Dermis microvascular lymphatic vessel endothelial cell (primary cell): ENCODE measurements at regions not wholly inside any gene's neighbourhood (a gene's known extent, or its start where the extent isn't known, plus 50 kb on each side); places are given as distances from the start of the nearest gene placed in this dataset.
"Not testable (repeated sequence)": the region's sequence is repeated elsewhere in the genome, so short reads cannot be mapped to it uniquely, and the experiment has no call there.

Source experiments
- DNase-seq, 2 donors: peaks; one replicate each; pipeline versions ENCODE4 v3.0.0 to v3.0.0-alpha.2; 2010; ENCODE audit warnings: low read depth in 2 of 2

DNA sequence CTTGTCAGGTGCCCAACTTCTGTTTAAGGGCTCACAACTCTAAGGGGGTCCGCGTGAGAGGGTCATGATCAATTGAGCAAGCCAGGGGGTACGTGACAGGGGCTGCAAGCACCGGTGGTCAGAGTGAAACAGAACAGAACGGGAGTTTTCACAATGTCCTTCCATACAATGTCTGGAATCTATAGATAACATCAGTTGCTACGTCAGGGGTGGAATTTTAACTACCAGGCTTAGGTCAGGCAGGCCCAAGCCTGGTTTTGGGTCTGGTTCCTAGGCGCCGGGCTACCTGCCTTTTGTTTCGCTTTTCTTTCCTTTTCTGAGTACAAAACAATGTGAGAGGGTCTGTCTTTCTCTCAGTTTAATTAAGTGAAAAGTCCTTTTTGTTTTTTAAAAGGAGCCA is 666.5 kb upstream of the MBL2 start:
- DNase-seq = not testable (repeated sequence)

DNA sequence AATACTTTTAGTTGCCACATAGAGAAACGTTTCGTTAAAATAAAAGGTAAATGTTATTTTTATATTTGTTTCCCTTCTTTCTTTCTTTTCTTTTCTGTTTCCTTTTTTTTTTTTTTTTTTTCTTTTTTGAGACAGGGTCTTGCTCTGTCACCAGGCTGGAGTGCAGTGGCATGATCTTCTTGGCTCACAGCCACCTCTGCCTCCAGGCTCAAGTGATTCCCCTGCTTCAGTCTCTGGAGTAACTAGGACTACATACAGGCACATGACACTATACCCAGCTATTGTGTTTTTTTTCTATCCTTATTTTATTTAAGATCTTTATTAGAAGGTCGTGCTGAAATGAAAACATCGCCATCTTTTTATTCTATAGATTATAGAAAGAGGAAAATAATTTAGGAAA is 661.8 kb upstream of the MBL2 start:
- no peak for DNase-seq

DNA sequence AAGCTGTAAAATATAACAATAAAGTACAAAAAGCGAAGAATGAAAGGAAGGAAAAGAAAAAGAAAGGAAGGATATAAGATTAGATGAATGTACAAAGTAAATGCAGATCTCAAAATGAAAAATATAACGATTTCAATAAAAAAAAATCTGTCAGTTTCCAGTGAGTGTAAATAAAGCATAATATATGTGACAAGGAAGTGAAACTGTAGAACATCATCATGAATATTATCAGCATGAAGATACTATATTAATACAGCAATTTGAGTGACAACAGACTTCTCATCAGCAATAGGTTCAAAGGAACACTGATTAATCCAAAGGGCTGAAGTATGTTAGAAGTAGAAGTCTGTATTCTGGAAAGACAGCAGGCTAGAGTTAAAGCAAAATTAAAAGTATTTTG is 659.5 kb upstream of the MBL2 start:
- DNase-seq = no peak

DNA sequence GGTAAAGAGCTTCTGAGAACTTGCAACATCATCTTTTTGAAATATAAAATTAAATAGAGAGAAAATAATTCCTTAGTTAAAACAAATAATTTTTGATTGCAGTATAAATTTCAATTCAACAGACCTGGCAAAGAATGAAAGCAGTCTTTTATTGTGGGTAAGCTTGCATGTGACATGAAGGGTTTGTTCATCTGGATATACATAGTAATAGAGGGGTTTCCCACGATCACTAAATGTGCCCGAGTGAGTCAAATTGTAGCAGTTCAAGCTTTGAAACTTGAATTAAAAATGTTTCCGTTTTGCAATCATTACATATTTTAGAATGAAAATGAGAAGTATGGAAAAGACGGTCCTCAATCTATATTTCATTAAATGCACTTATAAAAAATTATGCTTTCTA is 658.4 kb upstream of the MBL2 start:
- no peak for DNase-seq

DNA sequence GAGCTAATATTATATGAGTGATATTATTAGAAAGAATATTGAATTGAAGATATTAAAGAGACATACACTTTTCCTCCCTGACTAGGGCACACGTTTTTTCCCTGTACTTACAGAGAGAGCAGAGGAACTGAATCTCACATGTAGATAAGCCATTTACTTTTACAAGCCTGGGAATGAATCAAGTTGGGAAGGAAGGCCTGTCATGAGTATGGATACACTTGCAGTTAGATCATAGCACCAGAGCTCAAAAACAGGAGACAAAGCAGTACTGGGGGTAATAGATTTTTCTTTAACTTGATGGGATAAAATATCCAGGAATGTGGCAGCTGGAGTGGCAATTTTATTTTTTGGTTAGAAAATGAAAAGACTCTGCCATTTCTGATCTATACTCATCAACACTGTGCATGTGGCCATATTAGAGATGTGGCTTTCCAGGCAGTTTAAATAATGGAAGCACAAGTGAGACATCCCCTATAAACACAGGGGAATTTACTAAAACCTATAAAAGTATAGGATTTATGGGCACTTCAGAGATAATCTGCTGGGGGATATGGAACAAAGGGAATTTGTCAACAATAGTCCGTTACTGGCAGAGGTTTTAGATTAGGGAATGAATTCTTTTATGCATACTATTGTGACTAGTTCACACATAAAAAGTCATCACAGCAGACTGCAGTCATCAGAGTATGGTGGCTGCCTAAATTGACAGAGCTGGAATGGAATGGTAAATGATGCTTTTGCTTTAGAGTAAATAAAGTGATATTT is 657.7 kb upstream of the MBL2 start:
- no peak for DNase-seq

DNA sequence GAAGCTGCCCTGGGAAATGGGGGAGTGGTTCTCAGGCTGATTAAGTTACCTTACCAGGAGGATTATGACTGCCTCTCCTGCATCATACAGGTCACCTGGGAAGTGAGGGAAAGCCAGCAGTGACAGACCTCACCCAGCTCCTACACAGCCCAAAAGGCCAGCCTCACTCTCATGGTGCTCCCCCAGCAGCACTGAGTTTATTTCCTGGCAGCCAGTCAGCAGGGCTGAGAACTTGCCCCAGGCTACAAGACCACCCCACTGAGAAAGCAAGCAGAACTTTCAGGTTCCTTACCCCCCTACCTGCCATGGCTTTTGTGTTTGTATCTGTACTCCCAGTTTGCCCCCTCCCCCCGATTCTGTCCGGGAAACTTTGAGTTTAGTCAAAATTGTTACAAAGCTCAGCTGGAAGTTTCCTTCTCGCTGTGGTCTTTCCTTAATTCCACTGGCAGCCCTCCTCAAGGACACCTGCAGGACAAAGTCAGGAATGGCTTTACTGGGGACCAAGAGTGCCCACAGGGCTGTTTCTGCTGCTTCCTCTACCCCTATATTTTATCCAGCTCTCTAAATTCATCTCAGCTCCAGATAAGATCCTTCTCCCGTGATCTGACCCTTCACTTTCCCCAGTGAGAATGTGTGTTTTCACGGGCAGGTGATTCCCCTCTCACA is 649.8 kb upstream of the MBL2 start:
- DNase-seq = no peak

DNA sequence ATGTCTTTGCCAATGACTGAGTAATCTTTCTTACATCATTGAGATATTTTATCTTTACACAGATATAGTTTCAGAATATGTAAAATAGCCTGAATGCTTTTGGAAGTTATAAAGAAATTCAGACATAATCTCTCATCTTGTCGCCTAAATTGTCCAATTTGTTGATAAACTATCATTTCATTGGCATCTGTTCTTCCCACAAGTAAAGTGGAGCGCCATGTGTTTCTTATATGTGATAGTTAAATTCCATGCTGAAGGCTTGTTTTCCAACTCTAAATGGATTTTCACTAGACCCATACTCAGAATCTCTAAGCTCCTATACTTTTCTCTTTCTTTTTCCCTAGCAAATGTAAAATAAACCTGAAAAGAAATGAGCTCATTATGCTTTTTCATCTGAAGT is 640.1 kb upstream of the MBL2 start:
- no peak for DNase-seq

DNA sequence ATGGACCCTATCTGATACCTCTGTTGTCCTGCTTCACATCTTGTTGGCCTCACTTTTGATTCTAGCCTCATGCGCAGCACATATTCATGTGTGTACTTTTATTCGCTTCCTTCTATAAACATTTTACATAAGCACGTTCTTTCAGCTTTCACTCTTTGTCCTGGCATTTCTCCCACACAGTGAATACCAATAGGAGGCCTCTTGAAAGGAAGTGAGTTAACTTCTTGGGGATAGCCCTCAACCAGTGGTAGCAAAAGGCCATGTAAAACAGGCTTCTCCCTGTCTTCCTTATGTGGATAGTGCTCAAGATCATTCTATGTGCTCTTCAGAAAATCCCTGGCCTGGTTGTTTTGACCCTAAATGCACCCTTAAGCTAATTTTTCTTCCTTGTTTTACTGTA is 633.9 kb upstream of the MBL2 start:
- peak in 1 of 2 donors; percentile 25 for DNase-seq

DNA sequence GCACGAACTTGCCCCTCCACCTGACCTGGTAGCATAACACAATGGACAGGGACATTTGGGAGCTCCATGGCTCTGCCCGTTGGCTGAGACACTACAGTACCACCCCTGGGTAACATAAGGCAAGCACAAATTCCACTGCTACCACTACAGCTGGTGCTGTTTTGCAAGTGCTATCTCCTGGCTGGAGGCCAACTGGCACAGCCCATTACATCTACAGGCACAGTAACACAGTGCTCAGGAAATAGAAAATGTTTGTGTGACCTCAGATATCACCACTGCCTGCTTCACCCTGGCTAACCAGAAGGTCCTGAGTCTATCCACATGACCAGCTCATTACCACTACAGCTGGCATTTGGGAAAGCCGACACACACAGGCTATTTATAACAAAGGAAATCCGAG is 631.1 kb upstream of the MBL2 start:
- DNase-seq = peak; percentile 36 to 68

DNA sequence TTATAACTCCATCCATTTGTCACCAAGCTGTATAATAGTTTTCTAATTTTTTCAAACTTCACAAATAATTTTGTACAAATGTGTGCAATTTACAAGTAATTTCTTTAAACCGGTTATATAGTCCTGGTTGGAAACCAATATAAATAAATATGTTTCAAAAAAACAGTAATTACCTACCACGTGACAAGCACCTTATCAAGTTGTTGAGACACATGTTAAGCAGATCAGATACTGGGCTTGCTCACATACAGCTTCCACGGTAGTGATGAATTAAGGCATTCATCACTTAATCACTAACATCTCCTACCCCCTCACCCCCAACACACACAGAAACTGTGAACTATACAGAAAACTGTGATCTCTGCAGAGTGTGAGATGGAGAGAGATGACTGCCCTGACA is 630.0 kb upstream of the MBL2 start:
- DNase-seq = no peak

DNA sequence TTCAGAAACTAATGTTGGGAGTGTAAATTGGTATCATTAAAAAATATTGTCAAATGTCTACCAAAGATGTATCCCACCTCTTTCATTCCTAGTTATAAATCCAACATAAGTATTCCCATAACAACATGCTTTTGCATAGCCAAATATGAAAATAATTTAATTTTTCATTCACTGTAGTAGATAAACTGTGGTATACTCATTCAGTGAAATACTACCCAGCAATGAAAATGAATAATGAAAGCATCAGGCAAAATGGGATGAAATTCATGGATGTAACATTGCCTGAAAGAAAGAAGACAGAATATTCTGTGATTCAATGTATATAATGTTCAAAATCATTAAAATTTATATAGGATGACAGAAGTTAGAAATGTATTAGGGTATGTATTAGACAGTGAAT is 629.0 kb upstream of the MBL2 start:
- no peak for DNase-seq

DNA sequence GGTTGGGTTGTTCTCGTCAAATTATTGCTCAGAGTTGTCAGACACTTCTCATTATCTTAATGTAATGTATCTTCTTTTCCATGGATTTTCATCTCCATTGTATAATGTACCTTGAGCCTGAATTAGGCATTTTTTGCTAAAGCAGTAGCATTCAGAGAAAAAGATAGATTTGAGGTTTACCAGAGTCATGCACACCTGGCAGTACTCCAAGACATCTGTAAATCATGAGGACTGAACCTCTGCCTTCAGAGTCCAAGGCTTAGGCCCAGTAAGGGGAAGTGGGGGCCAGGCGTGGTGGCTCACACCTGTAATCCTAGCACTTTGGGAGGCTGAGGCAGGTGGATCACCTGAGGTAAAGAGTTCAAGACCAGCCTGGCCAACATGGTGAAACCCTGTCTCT is 624.3 kb upstream of the MBL2 start:
- DNase-seq = no peak

DNA sequence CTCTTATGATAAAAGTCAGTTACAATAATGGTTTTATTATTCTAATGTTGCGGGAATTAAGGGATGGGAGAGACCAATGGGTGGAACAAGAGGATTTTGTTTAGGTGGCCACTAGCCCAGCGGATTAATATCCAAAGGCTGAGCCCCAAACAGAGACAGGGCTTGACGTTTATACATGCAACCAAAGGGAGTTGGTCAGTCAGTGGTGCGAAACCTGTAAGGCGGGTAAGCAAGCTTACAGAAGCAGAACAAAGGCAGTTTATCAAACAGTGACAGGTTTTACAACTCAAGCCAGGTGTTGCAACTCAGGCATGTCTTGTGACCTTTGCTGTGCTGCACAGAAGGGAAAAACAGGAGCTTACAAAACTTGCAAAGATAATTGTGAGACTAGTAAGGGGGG is 622.9 kb upstream of the MBL2 start:
- no peak for DNase-seq

DNA sequence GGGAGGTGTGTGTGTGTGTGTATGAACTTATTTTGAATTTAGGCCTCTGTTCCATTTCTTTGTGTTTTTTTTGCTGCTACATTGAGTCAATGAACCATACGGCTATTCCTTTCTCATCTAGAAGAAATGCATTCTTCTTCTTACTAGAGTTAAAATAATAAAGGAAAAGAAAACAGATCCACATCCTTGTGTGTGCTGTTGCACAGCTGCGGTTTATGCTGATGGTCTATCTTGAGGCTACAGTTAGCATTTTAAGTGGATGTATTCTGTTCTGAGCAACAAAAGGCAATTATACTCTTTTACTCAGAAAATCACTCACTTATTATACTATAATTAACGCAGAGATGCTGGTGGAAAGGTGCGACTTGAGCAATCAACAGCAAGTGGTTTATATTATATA is 615.0 kb upstream of the MBL2 start:
- DNase-seq = no peak

DNA sequence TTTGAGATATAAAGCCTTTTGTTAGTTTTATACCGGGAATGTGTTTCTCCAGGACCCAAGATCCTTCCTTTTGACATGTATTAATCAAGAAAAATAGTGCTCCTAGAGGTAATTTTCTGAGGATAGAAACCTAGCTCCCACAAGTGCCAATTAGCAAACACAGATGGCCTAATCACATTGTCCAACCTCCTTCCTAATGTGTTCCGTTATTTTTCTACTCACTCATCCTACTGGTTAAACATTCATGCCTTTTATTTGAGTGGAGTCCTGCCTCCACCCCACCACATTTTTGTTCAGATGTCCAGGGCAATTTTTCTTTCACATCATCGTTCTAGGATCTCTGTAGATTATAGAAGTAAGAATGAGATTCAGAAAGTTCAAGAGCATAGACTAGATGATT is 610.0 kb upstream of the MBL2 start:
- no peak for DNase-seq

DNA sequence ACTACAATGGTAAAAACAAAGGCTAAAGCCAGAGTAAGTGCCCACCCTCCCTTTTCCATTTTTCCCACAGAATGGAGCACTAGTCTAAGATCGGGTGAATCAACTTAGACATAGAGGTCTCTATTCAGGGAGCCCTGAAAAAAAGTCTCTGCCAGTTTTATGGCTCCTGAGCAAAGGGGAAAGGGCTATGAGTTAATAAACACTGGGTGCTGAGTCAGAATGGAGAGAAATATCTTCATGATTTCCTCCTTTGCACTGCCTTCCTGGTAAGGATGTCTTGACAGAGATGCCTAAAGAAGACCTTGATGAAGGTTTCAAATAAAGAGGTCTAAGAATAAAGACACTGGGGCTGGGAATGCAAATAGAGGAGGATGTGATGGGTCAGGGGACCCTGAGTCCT is 607.4 kb upstream of the MBL2 start:
- no peak for DNase-seq

DNA sequence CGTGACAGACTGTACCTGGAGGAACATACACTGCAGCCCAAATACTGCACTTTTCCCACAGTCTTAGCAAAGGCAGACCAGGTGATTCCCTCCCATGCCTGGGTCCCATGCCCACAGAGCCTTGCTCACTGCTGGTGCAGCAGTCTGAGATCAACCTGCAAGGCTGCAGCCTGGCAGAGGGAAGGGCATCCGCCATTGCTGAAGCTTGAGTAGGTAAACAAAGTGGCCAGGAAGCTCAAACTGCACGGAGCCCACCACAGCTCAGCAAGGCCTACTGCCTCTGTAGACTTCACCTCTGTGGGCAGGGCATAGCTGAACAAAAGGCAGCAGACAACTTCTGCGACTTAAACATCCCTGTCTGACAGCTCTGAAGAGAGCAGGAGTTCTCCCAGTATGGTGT is 597.8 kb upstream of the MBL2 start:
- no peak for DNase-seq

DNA sequence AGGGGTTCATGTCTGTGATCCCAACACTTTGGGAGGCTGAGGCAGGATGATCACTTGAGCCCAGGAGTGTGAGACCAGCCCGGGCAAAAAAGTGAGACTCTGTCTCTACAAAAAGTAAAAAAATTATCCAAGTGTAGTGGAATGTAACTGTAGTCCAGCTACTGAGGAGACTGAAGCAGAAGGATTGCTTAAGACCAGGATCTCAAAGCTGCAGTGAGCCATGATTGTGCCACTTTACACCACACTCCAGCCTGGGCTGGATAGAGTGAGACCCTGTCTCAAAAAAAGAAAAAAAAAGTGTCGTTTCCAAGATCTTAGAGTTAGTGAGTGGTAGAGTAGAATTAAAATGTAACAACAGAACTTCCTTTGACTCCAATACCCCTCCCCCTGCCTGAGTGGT is 589.4 kb upstream of the MBL2 start:
- DNase-seq = no peak

DNA sequence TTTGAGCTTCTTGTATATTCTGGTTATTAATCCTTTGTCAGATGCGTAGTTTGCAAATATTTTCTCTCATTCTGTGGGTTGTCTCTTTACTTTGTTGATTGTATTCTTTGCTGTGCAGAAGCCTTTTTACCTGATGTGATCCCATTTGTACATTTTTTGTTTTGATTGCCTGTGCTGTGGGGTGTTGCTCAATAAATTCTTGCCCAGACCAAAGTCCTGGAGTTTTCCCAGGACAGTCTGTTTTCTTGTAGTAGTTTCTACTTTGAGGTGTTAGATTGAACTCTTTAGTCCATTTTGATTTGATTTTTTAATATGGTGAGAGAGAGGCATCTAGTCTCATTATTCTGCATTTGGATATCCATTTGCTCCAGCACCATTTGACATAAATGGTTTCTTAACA is 588.7 kb upstream of the MBL2 start:
- no peak for DNase-seq

DNA sequence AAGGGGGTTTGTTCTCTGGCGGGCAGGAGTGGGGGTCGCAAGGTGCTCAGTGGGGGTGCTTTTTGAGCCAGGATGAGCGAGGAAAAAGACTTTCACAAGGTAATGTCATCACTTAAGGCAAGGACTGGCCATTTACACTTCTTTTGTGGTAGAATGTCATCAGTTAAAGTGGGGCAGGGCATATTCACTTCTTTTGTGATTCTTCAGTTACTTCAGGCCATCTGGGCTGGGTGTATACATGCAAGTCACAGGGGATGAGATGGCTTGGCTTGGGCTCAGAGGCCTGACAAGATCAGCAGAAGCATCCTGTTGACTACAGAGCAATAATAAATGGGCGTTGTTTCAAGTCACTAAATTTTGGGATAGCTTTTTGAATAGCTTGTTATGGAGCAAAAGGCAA is 586.4 kb upstream of the MBL2 start:
- not testable (repeated sequence) for DNase-seq

DNA sequence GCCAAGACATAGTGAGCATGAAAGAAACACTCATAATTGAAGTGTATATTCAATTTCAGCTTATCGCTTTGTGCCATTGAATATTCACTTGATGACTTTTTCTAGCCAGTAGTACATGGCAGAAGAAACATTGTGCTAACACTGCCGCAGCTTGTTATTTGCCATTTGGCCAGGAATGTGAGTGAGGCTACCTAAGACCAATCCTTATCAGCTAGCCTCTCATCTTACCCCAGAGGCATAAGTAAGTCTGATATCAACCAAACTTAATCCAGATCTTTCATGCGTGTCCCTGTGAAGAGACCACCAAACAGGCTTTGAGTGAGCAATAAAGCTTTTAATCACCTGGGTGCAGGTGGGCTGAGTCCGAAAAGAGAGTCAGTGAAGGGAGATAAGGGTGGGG is 586.0 kb upstream of the MBL2 start:
- DNase-seq = no peak

DNA sequence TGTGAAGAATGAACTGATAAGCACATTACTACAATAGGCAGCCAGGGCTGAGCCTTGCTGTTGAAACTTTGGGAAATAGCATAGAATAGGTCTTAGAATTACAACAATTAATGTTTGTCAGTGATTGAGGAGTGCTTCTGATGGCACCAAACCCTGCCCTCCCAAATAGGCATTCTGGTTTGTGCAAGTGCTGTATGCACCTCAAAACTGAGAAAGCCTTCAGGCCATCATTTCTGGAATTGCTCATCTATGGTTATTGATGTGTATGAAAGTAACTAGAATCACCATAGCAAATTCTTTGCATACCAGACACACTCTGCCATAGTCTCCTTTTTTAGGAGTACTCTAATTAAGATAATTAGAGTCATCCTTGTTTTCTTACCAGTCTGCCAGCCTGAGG is 585.0 kb upstream of the MBL2 start:
- DNase-seq = no peak

DNA sequence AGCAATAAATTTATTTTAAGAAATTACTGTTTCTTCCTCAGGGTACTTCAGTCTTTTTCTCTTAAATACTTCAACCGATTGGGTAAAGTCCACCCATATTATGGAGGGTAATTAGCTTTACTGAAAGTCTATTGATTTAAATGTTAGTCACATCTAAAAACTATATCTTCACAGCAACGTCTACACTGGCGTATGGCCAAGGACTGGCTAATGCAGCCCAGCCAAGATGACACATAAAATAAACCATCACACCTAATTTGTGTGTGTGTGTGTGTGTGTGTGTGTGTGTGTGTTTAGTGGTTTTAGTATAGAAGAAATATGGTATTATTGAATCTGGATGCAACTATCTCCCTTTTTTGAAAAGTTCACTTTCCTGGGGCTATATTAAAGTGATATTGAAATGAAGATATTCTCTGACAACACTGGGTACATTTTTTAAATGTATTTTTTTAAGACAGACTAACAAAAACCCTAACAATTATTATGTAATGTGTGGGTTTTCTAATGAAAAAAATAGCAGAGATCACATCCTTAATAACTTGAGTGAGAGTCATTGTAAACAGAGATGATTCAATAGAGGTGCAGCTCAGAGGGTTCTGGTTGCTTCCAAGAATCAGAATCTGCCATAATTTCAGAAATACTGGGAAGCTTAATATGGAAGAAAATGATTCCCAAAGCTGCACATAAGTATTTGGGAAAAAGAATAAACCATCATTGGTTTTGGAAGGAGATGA is 584.2 kb upstream of the MBL2 start:
- no peak for DNase-seq
